Pulmonary artery endothelial cell (primary cell): ENCODE measurements at regions not wholly inside any gene's neighbourhood (a gene's known extent, or its start where the extent isn't known, plus 50 kb on each side); places are given as distances from the start of the nearest gene placed in this dataset.
A peak's percentile ranks its signal among the peaks of the same experiment; 100 is the strongest.

ENCODE experiments used
- DNase-seq: peaks from one replicate; pipeline ENCODE4 v3.0.0-alpha.2; 2011; ENCODE audit warnings: low read depth, low spot score

DNA sequence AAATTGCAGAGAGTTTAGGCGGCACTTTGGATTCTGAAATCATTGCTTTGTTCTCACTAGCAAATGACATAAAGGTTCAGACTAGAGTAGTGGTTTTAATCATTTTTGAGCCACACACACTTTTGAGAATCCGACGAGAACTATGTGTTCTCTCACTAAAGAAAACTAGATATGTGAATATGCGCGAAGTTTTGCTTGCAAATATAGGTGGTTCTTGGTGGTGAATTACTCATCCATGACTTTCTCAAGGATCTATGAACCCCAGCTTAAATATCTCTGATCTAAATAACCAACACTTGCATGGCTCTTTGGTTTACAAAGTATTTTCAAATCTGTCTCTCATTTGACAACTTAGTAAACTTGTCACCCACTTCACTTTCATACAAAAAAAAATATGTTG, 54.8 kb downstream of the NOG start:
- no peak for DNase-seq

DNA sequence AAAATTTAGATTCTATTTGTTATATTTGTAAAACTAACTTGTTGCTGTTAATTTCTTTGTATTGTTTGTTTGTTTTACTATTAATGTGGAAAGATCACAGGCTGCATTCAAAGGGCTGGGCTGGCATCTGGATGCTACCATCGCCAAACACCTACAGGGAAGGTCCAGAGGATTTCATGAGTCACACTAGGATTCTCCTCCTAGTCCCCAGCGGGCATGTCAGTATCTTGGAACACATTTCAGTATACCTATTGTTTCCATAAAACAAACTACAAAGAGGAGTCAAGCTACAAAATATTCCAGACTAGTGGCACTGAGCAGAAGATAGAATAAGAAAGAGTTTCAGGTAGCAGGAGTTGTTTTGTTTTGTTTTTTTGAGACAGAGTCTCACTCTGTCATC, 55.3 kb downstream of the NOG start:
- no peak for DNase-seq

DNA sequence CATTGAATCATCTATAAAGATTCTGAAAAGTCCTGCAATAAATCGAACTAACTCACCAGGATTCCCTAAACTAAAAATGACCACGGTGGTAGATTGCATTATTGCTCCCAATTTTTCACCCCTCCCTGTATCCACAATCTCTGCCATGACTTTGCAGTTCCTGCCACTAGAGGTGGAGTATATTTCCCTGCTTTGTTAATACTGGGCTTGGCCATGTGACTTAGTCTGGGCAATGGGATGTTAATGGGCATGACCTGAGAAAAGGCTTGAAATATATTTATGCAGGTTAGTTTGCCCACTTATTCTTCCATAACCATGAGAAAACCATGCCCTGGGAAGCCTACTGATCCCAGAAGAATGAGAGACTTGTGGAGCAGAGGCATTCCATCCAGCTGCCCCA, 59.1 kb downstream of the NOG start:
- no peak for DNase-seq

DNA sequence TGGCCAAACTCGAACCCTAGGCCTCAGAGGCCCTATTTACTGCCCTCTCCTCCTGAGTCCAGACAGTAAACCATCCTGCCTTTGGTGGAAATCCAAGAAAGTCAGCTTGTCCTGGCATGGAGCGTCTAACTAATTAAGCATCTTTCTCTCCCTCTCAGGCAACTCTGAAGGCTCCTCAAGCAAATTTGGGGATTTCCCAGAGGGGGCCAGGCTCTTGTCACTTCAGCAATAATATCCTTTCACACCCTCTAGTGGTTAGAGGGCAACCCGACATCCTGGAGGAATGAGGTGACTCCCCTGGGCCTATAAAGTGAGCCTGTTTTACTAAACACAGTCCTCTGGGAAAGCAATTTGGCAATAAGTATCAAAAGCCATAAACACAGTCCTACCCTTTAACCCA, 60.4 kb downstream of the NOG start:
- no peak for DNase-seq

DNA sequence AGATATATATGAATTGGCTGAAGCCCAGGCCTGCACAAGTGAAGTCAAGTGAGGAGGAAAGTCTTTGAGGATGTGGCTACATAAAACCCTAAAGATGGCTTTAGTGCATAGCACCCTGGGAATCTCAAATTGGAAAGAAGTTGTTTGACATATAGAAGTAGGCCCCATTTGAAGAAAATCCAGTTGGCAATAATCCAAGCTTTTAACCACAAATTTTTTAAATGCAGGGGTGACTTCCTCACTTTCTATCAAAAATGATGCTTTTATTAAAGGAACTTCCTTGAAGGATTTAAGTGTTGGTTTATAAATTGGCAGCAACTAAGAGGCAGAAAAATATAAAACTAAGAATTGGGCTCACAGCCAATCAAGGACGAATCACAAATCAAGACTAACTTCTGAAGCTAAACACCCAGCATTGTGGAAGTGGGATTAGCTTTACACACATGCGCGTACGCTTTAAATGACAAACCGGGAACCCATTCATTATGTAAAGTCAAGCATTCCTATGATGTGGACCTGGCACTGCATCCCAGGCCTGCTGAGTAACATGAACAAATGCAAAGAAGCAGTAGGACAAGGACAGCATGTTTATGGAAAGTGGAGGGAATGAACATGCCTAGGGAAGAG, 63.3 kb downstream of the NOG start:
- no peak for DNase-seq

DNA sequence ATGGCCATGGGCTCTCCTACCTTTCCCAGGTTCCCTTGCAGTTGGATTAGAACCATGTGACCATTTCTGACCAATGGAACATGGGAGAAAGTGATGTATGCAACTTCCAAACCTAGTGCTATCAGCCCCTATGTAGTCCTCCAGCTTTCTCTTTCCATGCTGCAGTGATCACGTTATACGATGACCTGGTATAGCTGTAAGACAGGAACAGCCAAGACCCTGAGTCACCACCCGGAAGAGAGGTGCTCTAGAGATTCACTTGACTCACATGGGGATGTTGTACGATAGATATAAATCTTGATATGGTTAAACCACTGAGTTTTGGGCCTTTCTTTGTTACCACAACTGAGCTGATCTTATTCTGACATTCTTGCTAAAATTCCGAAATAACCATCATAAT, 65.1 kb downstream of the NOG start:
- no peak for DNase-seq

DNA sequence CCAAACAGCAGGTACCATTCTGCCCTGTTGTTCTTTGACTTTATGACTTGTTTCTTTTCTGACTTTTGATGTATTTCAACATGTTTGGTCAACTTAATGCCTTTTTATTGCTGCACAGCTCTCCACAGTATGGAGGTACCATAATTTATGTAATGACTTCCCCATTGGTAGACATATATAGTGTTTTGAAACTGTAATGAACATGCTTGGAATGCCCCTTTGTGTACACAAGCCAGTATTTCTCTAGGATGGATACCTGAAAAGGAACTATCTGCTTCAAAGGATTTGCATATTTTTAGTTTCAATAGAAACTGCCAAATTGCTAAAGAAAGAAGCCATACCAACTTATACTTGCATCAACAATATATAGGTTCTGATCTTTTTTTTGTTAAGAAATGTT, 66.1 kb downstream of the NOG start:
- no peak for DNase-seq

DNA sequence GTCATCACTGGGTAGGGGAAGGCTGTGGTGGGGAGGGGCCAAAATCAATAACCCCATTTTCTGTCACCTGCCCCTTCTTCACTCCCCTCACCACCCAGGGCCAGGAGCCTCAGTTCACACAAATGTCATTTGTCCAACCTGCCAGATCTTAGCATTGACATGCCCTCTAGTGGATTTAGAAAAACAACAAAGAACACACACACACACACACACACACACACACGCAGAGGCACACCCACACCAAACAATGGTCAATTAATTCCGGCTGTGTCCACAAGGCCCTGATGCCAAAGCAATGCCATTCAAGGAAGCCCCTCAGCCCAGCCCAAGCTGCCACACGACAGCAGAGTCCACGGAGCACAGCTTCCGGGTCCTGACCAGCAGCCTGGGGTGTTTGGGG, 68.4 kb downstream of the NOG start:
- no peak for DNase-seq

DNA sequence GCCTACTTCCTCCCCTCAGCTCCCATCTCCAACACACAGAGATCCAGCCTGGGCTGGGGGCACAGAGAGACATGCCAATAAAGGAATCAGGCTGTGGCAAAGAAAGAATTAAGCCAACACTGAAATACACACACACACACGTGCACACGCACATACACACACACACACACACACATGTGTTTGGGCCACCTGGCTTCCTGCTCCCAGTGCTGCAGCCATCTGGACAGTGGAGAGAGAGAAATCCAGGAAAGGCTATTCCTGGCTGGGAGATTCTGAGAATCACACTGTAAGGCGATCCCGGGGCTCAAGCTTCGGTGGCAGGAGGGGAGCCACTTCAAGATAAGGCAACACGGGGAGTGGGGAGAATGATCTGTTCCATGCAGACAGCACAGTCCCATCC, 72.4 kb downstream of the NOG start:
- DNase-seq = no peak

DNA sequence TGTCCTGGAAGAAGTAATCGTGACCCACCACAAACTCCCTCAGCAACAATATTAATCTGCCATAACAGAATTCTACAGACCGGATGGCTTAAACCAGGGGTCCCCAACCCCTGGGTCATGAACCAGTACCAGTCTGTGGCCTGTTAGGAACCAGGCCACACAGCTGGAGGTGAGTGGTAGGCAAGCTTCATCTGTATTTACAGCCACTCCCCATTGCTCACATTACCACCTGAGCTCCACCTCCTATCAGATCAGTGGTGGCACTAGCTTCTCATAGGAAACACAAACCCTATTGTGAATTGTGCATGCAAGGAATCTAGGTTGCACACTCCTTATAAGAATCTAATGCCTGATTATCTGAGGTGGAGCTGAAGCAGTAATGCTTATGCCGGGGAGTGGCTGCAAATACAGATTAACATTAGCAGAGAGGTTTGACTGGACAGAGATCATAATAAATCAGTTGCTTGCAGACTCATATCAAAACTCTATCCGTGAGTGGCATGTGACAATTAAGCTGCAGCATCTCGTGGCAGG, 74.5 kb downstream of the NOG start:
- no peak for DNase-seq

DNA sequence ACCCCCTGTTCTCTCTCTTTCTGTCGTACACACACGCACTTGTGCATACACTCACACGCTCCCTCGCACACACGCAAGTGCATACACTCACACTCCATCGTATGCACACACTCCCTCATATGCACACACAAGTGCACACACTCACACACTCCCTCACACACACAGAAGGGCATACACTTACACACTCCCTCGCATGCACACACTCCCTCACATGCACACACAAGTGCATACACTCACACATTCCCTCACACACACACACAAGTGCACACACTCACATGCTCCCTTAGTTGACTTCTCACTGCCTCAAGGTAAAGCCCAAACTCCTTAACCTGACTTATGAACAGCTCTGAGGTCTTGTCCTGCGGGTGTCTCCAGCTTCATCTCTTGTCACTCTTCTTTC, 78.7 kb downstream of the NOG start:
- DNase-seq = no peak

DNA sequence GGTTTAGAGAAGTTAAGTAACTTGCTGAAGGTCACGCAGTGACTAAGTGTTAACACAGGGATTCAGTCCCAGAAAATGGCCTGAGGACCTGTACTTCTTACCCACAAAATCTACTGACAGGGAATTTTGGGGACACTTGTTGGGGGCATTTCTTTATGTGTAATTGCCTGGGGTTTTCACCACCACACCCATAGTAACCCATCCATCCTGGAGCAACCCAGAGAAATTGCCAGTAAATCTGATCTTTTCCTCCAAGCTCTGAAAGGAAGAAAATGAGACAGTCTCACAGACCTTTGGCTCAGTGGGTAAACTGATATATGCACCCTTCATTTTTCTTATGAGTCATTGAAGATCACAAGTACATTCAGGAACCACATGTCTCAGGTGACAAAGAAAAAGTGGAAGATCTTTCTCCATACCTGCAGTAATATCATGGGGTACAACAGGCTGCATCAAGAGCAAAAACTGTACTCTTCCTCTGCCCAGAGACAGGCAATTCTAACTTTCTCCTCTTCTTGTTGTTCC, 81.0 kb downstream of the NOG start:
- no peak for DNase-seq

DNA sequence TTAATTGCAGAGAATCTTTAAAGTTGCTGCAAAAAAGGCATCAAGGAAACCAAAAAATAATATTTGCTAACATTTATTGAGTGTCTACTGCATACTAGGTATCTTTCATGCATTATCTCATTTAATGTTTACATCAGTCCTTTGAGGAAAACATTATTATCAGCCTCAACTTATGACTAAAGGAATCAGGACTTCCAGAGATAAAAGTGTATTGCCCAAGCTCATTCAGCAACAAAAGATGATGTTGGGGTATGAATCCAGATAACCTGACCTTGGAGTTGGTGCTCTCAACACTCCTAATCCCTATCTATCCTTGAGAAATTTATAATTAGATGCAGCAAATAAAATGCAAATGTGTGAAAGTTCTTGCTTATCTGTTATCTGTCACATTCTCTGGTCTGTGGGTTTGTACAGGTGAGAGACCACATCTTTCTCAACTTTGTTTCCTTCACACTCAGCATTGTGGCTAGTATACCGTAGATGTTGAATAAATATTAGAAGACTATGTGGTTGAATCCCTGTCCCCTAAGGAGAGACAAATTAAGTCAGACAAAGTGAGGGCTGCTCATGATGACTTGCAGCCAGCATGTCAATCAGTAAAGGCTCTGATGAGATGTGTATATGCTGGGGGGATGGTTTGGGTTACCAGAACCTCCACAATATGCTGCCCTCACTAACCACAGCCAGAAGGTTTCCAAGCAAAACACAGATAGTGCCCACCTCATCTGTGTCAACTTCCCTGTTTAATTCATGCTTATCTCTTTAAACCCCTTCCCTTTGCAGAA, 82.6 kb downstream of the NOG start:
- no peak for DNase-seq

DNA sequence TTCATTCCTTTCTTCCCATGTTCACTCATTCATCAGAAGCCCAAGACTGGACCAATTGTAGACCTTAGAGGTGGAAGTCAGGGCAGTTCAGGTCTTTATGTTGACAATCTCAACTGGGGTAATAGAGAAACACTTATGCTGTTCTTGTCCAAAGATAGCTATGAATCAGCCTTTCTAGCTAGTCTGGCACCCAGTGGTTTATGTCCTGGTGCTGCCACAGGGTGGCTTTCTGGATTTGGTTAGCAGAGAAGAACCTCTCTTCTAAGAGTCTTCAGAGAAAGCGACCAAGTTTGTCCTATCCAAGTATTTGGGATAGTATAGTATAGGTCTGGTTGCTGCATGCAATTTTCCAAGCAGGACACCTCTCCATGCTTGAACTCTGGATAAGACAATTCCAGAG, 83.3 kb downstream of the NOG start:
- DNase-seq = no peak

DNA sequence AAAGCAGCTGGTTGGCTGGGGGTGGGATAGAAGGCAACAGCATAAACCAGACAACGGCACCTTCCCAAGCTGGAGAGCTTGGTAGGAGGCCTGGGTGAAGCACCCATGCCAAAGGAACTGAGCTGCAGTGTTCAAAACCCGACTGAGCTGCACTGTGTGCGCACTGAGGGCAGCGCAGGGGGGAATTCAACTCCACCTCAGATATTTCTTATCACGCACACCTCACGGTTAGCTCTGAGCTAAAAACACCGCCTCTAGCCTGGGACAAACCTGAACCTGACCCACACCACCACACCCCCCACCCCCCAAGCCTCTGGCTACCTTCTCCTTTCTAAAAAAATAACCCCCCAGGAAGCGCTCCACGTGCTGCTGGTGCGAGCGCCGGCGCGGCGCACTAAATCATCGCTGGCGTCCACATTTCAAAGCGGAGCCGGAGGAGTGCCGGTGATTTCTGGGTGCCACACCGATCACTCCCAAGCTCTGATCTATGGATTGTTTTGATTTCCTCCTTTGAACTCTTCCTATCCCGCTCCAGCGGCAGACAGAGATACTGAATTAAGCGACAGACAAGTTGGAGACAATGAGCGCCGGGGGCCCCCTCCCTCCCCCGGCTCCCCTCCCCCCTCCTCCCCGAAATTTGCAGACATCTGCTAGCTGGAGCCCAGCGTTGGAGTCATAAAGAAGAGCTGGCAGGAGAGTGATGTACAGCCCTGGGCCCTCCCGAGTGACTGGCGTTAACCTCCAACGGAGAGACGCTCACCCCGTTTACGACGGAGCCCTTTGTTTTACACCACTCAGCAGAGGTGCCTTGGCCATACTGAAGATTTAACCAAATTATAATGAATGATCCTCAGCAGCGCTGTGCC, 85.0 kb downstream of the NOG start:
- DNase-seq = no peak

DNA sequence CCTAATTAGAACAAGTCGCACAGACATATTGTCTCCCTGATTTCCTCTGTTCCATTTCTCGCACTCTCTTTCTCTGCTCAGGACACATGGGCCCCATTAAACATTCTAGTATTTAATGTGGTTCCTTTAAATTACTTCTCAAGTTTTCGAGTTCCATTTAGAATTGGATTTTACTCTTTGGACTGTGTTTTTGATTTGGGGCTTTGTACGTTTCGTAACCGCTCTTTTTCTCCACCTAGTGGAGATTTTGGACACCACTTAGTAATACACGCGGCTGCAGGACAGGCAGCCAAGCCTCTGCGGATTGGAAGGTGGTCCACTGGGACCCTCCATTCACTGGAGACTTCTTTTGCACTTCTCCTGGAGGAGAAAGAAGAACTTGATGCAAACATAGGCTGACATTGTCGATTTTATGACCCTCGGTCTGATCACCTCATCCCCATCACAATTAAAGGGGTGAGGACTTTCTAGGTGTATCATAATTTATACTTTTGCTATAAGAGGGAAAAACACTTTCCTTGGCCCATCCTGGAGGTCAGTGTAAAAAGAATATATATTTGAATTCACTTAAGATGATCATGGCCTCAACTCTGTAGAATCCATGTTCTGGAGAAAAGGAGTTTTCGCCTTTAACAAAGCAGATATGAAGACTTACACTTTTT, 85.7 kb downstream of the NOG start:
- no peak for DNase-seq

DNA sequence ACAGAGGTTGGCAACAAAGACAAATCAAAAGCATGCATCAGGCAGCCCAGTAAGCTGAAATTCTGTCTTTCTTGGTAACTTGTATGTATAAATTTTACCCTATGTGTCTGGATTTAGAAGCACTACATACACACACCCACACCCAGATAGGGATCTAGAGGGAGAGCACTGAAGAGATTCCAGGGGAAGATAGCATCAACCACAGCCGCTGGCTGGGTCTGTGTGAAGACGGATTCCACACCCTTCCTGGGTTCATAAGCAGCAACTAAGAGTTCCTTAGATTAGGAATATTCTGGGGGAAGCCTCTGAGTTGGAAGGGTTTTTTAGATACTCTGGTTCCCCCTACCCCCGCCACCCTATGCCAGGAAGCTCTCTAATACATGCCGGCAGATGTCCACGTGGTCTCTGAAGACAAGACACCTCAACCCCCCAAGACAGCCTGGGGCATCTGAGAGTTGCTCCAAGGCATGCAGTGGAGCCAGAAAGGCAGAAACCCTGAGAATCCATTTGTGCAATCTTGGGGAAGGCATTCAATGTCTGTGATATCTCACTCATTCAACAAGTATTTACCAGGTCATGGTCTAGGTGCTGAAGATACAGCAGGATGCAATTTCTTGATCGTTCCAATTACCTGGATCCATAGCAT, 86.4 kb downstream of the NOG start:
- no peak for DNase-seq

DNA sequence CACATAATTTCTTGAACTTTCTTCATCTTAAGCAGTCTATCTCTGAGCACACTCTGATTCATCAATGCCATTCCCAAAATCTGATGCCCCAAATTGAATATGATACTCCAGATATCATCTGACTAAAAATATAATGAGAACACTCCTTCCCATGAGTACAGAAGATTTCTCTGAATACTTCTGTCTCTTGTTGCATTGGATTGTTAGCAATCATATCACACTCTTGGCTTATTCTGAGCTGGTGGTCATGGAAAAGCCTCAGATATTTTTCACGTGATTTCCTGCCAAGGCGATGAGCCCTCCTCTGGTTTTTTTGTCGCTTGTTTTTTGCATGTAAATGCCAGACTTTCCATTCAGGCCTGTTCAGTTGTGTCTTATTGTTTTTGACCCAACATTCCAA, 87.2 kb downstream of the NOG start:
- DNase-seq = no peak

DNA sequence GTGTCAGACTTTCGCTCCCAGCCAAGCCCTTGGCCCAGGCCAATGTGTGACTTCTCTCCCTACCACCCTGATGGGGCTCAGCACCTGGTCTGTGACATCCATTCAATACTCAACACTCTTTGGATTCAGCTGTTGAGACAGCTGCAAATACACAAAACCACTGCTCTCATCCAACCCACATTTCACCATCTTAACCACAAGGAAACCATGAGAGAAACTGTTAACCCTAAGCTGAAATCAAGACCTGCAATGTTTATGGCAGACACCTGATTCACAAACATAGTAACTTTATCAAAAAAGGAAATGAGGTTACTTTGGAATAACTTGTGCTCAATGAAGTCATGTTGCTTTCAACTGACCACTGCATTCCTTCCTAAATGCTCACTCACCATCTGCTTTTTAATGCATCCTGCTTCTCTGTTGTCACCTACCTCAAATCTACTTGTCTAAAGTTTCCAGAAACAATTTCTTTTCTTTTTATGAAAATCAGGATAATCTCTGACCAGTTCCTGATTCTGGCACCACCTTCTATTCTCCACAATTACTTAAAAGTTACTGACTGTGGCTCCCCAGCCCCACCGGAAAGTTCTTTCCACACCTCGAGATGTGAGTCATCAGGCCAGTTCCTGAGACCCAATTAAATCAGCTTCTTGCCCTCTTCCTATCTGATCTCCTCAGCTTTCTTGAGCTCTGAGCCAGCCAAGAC, 88.2 kb downstream of the NOG start:
- DNase-seq = peak; percentile 72

DNA sequence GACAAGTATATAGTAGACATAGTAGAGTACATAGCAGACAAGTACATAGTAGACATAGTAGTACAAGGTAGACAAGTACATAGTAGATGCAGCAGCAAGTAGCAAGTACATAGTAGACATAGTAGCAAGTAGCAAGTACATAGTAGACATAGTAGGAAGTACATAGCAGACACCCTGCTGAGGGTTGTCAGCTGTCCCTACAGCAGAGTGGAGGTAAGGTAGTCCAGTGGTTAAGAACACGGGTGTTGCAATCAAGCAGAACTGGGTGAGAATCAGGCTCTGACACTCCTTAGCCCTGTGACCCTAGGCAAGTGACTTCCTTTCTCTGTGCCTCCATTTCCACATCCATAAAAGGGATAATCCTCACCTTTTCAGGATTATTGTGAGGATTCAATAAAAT, 94.7 kb downstream of the NOG start:
- DNase-seq = no peak
